ENCODE measurements at regions not wholly inside any gene's neighbourhood (a gene's known extent, or its start where the extent isn't known, plus 50 kb on each side); places are given as distances from the start of the nearest gene placed in this dataset.

DNA sequence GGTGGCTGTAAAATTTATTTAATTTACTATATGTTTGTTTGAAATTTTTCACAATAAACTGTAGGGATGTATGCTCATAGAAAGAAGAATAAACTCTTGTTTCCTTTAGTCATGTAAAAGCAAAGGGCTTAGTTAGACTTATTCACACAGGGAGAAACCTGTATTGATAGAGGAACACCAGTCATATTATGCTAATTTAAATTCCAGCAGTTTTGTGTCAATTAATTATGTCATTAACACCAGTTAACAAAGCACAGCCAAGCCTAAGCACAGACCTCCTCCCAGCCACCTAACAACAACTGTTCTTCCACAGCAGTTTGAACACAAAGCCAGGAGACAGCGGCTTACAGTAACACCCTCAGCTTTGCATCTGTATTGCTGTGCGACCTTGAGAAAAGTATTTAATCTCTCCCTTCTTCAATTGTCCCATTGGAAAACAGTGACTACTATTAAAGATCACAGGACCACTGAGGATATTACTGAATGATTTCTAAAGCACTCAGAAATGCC is 260.8 kb upstream of the RRP15 start:
- TF ChIP-seq, protein P1, sequence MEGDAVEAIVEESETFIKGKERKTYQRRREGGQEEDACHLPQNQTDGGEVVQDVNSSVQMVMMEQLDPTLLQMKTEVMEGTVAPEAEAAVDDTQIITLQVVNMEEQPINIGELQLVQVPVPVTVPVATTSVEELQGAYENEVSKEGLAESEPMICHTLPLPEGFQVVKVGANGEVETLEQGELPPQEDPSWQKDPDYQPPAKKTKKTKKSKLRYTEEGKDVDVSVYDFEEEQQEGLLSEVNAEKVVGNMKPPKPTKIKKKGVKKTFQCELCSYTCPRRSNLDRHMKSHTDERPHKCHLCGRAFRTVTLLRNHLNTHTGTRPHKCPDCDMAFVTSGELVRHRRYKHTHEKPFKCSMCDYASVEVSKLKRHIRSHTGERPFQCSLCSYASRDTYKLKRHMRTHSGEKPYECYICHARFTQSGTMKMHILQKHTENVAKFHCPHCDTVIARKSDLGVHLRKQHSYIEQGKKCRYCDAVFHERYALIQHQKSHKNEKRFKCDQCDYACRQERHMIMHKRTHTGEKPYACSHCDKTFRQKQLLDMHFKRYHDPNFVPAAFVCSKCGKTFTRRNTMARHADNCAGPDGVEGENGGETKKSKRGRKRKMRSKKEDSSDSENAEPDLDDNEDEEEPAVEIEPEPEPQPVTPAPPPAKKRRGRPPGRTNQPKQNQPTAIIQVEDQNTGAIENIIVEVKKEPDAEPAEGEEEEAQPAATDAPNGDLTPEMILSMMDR (IDR thresholded peaks at IDR 0.05; ENCODE audit: insufficient read depth, low read depth, low read length, missing control alignments), result no peak
- no peak overlapping the region for H3K4me3 ChIP-seq (ENCODE audit: low read length)
- DNase-seq (ENCODE audit: low read depth), result no peak

DNA sequence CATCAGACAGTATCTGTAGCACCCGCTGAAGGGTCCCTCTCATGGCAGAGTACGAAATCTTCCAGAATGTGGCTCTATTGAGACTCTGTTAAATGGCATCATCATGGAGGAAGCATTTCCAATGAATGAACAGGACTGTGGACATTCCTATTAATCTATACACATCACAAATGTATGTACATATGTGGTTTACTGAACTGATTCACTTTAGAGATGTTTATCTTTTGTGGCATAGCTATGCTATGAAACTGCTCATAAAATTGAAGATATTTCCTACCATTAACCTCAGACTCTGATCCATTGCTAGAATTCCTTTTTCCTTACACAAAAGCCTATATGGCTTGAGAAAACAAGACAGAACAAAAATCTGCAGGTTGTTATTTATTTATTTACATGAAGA is 259.6 kb upstream of the RRP15 start:
- no peak overlapping the region for H3K4me3 ChIP-seq (ENCODE audit: low read length)
- TF ChIP-seq, protein P1 (IDR thresholded peaks at IDR 0.05; ENCODE audit: insufficient read depth, low read depth, low read length, missing control alignments), result no peak
- DNase-seq (ENCODE audit: low read depth), result no peak

DNA sequence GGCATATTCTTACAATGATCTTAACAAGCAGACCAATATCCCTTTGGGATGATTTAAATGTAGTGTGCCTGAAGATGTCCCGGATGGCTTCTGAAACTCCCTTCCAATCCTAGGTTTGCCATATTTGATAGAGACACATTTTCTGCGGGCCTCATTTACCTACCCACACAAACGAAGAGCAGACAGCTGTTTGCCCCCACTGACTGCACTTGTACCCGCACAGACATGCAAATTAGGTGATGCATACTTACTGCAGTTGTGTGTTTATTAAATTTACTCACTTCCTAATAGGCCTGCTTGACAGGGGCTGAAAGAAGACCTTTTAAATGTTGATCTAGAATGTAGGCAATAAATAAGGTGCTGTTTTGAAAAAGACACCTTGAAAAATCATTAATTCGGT is 257.9 kb upstream of the RRP15 start:
- TF ChIP-seq, protein P1 (IDR thresholded peaks at IDR 0.05; ENCODE audit: insufficient read depth, low read depth, low read length, missing control alignments), result no peak
- no peak overlapping the region for H3K4me3 ChIP-seq (ENCODE audit: low read length)

DNA sequence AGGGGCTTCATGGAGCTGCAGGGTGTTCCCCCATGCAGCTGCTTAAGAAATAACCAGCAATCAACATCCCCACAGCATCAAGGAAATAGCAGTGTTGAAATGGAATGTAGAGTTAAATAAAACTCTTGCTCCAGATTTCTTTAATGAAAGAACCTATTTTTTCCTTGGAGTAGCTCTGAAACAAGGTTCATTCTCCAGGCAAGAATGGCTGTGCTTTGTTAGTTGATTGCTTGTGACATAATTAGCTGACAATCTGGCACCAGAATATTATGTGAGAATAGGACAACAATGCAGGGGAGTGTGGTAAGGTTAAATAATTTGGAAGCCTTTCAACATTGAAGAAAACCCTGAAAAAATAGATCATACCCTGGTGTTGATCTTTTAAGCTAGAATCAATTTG is 254.2 kb upstream of the RRP15 start:
- no peak overlapping the region for H3K4me3 ChIP-seq (ENCODE audit: low read length)
- DNase-seq (ENCODE audit: low read depth), result no peak
- TF ChIP-seq, protein P1 (IDR thresholded peaks at IDR 0.05; ENCODE audit: insufficient read depth, low read depth, low read length, missing control alignments), result no peak

More for the DNA sequence above, 257.9 kb upstream of the RRP15 start:
- DNase-seq (ENCODE audit: low read depth), result no peak

DNA sequence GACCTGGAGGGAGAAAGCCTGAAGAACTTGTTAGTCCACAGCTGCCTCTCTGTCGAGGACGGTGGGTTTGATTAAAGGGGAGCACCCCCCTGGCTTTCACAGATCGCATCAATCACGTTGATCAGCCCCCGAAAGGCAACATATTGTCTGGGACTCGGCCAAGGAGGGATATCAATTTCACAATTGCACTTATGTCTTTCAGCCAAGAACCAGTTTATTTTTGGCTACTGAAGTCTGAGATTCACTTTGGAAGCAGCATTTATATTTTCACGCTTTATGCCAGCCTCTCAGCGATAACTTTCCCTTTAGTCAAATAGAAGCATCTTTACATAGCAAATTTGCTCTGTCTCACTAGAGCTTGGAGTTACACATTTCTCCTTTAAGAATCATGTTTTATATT is 253.2 kb upstream of the RRP15 start:
- TF ChIP-seq, protein P1 (IDR thresholded peaks at IDR 0.05; ENCODE audit: insufficient read depth, low read depth, low read length, missing control alignments), result no peak
- no peak overlapping the region for H3K4me3 ChIP-seq (ENCODE audit: low read length)
- no peak for DNase-seq (ENCODE audit: low read depth)

DNA sequence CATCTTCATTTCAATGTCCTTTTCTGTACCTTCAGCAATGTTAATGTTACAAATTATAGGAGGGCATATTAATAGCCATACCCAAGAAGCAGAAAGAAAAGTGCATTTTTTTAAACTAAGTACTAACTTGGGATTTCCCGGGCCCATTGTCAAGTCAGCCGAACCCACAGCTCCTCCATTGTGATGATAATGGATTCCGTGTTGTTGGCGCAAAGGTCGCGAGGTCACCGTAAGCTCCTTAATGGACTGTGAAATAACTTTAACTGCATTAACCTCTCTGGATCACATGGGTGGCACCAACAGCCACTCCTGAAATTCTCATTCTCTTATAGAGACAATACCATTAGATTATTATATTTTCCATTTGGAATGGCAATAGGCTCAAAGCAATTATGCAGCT is 250.6 kb upstream of the RRP15 start:
- no peak for DNase-seq (ENCODE audit: low read depth)
- TF ChIP-seq, protein P1 (IDR thresholded peaks at IDR 0.05; ENCODE audit: insufficient read depth, low read depth, low read length, missing control alignments), result no peak
- H3K4me3 ChIP-seq (ENCODE audit: low read length), result no peak overlapping the region

DNA sequence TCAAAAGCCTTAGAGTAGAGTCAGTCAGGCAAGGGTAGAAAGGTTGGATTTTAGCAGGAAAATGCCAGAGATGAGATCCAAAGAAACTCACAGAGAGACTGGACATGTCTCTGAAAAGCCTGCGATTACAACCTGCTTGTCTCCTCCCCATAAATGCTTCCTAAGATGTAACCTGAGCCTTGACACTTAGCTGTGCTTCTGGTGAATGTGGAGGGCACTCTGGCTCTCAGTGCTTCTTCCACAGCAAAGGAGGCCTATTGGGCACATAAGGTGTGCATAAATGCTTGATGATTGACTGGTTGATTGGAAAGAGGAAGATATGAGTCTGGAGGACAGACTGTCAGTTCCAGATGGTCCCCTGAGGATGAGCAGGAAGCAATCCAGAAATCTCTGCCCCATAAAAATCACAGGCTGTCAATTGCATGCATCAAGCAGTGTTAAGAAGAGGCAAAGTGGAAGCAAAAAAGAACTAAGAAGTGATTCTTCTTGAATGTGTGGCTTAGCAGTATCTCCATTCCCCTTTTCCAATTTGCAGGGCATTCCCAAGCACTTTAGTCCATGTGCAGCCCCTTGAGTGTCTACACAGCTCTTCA is 236.2 kb upstream of the RRP15 start:
- H3K4me3 ChIP-seq (ENCODE audit: low read length), result no peak overlapping the region
- DNase-seq (ENCODE audit: low read depth), result no peak
- TF ChIP-seq, protein P1 (IDR thresholded peaks at IDR 0.05; ENCODE audit: insufficient read depth, low read depth, low read length, missing control alignments), result no peak
